DMS153 treated with DMSO at 0.1 percent for 48 hours (cell line): ENCODE measurements at regions not wholly inside any gene's neighbourhood (a gene's known extent, or its start where the extent isn't known, plus 50 kb on each side); places are given as distances from the start of the nearest gene placed in this dataset.
"Not testable (repeated sequence)": the region's sequence is repeated elsewhere in the genome, so short reads cannot be mapped to it uniquely, and the experiment has no call there.

ENCODE experiments used
- DNase-seq: peaks from one replicate; lab custom pipeline; 2025; ENCODE audit not compliant: unreplicated experiment; lab: John Stamatoyannopoulos, UW

GRCh38 chr10:15430969-15431771, 60.1 kb upstream of the FAM171A1 start:
- no peak for DNase-seq

DNA sequence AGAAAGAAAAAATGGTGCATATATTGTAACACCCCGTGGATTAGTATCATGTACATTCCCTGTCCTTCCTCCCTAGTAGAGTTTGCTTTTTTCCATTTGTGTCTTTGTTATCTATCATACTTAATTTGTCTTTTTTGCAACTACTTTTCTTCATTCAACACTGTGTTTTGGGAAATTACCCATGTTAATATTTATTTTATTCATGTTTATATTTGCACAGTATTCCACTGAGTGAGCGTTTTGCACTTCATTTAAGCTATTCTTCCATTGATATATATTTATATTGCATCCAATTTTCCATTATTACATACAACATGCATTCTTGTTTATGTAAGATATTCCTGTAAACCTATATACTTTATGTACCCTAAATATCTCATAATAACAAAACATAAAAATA, 57.6 kb upstream of the FAM171A1 start:
- no peak for DNase-seq

DNA sequence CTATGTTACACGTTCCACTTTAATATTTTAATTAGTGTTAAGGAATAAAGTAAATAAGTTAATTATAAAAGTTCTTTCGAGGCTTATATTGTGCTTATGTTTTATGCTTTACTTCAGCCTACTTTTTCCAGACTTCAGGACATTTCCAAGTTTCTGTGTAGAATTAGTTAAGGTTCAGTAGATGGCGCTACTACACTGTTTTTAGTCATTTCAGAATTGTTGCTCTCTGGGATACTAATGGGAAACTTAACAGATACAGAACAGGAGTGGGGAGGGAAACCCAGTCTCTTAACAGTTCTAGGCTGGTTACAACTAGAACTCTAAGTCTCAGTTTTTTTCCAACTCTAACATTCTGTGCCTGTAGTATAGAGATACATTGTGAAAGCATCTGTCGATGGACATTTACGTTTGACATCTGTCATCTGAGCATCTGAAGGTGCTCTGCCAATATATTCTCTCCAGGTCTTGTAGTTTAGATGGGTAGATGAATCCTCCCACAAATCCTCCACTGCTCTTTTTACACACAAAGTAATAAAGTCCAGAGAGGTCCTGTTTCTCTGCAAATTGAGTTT, 56.8 kb upstream of the FAM171A1 start:
- no peak for DNase-seq

DNA sequence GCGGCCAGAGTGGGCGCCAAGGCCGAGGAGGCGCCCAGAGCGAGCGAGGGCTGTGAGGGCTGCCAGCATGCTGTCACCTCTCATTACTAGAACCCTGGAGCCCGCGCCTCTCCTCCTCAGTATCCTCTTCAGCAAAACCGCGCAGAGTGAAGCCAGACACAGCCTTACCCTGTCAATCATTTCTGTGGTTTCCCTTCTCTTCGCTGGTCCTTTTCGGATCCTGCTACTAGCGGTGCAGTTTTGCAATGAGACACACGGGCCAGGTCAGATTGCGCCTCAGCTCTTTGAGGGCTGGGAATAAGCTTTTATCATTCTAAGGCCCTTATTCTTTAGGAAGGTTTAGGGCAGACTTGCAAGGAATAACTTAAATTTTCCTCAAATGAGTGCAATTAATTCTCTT, 55.5 kb upstream of the FAM171A1 start:
- no peak for DNase-seq

DNA sequence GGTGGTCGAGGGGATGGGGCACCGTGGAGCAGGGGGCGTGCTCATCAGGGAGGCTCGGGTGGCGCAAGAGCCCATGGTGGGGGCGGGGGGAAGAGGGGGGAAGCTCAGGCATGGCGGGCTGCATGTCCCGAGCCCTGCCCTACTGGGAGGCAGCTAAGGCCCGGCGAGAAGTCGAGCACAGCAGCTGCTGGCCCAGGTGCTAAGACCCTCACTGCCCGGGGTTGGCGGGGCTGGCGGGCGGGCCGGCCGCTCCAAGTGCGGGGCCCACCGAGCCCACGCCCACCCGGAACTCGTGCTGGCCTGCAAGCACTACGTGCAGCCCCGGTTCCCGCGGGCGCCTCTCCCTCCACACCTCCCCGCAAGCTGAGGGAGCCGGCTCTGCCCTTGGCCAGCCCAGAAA, 55.0 kb upstream of the FAM171A1 start:
- DNase-seq: no peak

GRCh38 chr10:15421875-15422274, 50.8 kb upstream of the FAM171A1 start:
- DNase-seq: not testable (repeated sequence)
